ENCODE measurements at regions not wholly inside any gene's neighbourhood (a gene's known extent, or its start where the extent isn't known, plus 50 kb on each side); places are given as distances from the start of the nearest gene placed in this dataset.

DNA sequence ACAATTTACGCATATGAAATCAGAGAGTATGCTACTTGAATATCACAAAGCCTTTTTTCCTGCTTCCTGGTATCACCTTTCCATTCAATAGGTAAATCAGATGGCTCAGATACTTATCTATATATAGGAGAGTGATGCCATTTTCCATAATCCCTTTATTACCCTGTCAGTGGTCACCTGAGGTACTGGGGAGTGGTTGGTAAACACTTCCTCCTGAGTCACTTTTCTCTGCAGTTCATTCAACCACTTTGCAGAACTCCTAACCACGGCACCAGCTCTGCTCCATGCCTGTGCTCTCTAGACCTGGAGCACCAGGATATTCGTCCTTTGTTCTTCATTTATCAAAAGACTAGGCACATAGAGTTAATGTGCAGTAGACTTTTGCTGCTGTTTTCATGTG lies 748.5 kb upstream of the KLHL1 start:
- TF ChIP-seq EZH2phosphoT487 (IDR thresholded peaks at IDR 0.05; ENCODE audit: borderline replicate concordance) (no peak), CTCF (conservative IDR thresholded peaks at IDR 0.05; ENCODE audit: low read length) (no peak)
- no peak overlapping the region for H2AFZ ChIP-seq (ENCODE audit: low read length)

DNA sequence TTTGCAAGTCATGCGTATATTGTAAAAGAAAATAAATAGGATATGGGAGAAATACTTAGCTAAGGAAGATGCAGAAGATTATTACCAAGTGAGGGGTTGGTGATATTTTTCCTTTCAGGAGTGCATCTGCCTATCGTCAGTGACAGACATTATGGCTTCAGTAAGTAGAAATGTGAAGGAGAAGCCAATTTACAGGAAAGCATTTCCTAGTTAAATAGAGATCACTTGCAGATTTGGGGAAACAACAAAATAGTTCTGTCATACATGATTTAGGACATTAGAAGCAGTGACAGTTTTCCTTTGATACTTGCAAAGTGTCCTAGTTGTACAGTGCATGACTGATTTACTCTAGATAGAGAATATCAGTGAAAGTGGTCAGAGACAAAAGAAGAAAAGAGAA lies 747.8 kb upstream of the KLHL1 start:
- Histone ChIP-seq H3K4me2 (ENCODE audit: low read depth, low read length, poor library complexity, severe bottlenecking) (no peak overlapping the region), H3K9me3 (ENCODE audit: insufficient read depth, low read depth, low read length) (no peaks in the 10 kb centered on the region), H3K9me2 (replicated peaks; ENCODE audit: low read depth, low read length) (no peaks in the 10 kb centered on the region), H2AFZ (ENCODE audit: low read length) (no peak overlapping the region), H3K9ac (ENCODE audit: low read depth, low read length, poor library complexity, severe bottlenecking) (no peak overlapping the region), H3K27me3 (ENCODE audit: insufficient read depth, low read length, poor library complexity, severe bottlenecking) (no peaks in the 10 kb centered on the region), H3K4me3 (ENCODE audit: low read length, poor library complexity, severe bottlenecking) (no peak overlapping the region), H3K4me1 (ENCODE audit: insufficient read depth, low read length, poor library complexity, severe bottlenecking) (peaks cover 3% of the 10 kb centered on the region), H4K20me1 (ENCODE audit: insufficient read depth, low read length, poor library complexity, severe bottlenecking) (no peaks in the 10 kb centered on the region), H3K36me3 (ENCODE audit: insufficient read depth, low read length) (no peaks in the 10 kb centered on the region), H3F3A (ENCODE audit: low read depth) (no peaks in the 10 kb centered on the region), H3K79me2 (ENCODE audit: insufficient read depth, low read length) (no peaks in the 10 kb centered on the region)
- TF ChIP-seq EZH2phosphoT487 (IDR thresholded peaks at IDR 0.05; ENCODE audit: borderline replicate concordance): no peak
- TF ChIP-seq CTCF (conservative IDR thresholded peaks at IDR 0.05; ENCODE audit: low read length): no peak

More for the DNA sequence above, 748.5 kb upstream of the KLHL1 start:
- Histone ChIP-seq H3K4me2 (ENCODE audit: low read depth, low read length, poor library complexity, severe bottlenecking) (no peak overlapping the region), H3K9me2 (replicated peaks; ENCODE audit: low read depth, low read length) (no peaks in the 10 kb centered on the region), H3K4me3 (ENCODE audit: low read length, poor library complexity, severe bottlenecking) (no peak overlapping the region), H3K79me2 (ENCODE audit: insufficient read depth, low read length) (no peaks in the 10 kb centered on the region), H3K27me3 (ENCODE audit: insufficient read depth, low read length, poor library complexity, severe bottlenecking) (no peaks in the 10 kb centered on the region), H3K36me3 (ENCODE audit: insufficient read depth, low read length) (no peaks in the 10 kb centered on the region), H4K20me1 (ENCODE audit: insufficient read depth, low read length, poor library complexity, severe bottlenecking) (no peaks in the 10 kb centered on the region), H3F3A (ENCODE audit: low read depth) (no peaks in the 10 kb centered on the region), H3K4me1 (ENCODE audit: insufficient read depth, low read length, poor library complexity, severe bottlenecking) (peaks cover 3% of the 10 kb centered on the region), H3K9me3 (ENCODE audit: insufficient read depth, low read depth, low read length) (no peaks in the 10 kb centered on the region), H3K9ac (ENCODE audit: low read depth, low read length, poor library complexity, severe bottlenecking) (no peak overlapping the region)

DNA sequence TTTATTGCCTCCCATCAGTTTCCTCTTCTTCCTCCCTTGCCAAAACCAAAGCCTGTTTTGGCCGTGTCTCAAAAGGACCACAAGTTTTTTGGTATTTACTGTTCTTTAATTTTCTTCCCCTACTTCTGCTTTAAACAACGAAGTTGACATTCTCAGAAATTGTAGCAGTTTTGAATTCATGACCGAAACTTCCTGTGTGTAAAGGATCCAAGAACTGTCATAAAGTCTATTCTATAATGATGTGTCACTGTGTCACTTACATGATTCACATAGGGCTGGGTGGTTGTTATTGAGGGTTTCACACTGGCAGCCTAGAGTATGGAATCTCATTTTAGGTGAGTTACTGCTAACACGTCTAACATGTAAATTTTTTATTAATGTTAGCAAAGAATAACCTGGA lies 741.0 kb upstream of the KLHL1 start:
- Histone ChIP-seq H3K36me3 (ENCODE audit: insufficient read depth, low read length) (no peaks in the 10 kb centered on the region), H3K9me2 (replicated peaks; ENCODE audit: low read depth, low read length) (no peaks in the 10 kb centered on the region), H3K4me3 (ENCODE audit: low read length, poor library complexity, severe bottlenecking) (no peak overlapping the region), H3K4me1 (ENCODE audit: insufficient read depth, low read length, poor library complexity, severe bottlenecking) (peaks cover 12% of the 10 kb centered on the region), H3K9ac (ENCODE audit: low read depth, low read length, poor library complexity, severe bottlenecking) (no peak overlapping the region), H3K79me2 (ENCODE audit: insufficient read depth, low read length) (no peaks in the 10 kb centered on the region), H4K20me1 (ENCODE audit: insufficient read depth, low read length, poor library complexity, severe bottlenecking) (no peaks in the 10 kb centered on the region), H3F3A (ENCODE audit: low read depth) (no peaks in the 10 kb centered on the region), H2AFZ (ENCODE audit: low read length) (no peak overlapping the region), H3K27me3 (ENCODE audit: insufficient read depth, low read length, poor library complexity, severe bottlenecking) (no peaks in the 10 kb centered on the region), H3K9me3 (ENCODE audit: insufficient read depth, low read depth, low read length) (no peaks in the 10 kb centered on the region), H3K4me2 (ENCODE audit: low read depth, low read length, poor library complexity, severe bottlenecking) (peak overlapping the region; percentile 43)
- TF ChIP-seq CTCF (conservative IDR thresholded peaks at IDR 0.05; ENCODE audit: low read length) (no peak), EZH2phosphoT487 (IDR thresholded peaks at IDR 0.05; ENCODE audit: borderline replicate concordance) (no peak)

Measured in Loucy (cell line).